ENCODE measurements at regions not wholly inside any gene's neighbourhood (a gene's known extent, or its start where the extent isn't known, plus 50 kb on each side); places are given as distances from the start of the nearest gene placed in this dataset.
"Not testable (repeated sequence)": the region's sequence is repeated elsewhere in the genome, so short reads cannot be mapped to it uniquely, and the experiment has no call there.

GRCh38 chr6:76764057-76764456 is 691.6 kb upstream of the IMPG1 start:
- FAIRE-seq, result no peak

GRCh38 chr6:76752841-76753240 is 680.4 kb upstream of the IMPG1 start:
- no peak for FAIRE-seq

GRCh38 chr6:76745388-76745787 is 672.9 kb upstream of the IMPG1 start:
- FAIRE-seq, result not testable (repeated sequence)

GRCh38 chr6:76744151-76744720 is 671.8 kb upstream of the IMPG1 start:
- FAIRE-seq, result not testable (repeated sequence)

GRCh38 chr6:76742919-76743318 is 670.5 kb upstream of the IMPG1 start:
- no peak for FAIRE-seq

- no peak for FAIRE-seq
Measured at GRCh38 chr6:76719449-76719848, 647.0 kb upstream of the IMPG1 start.

GRCh38 chr6:76708641-76709331 is 636.3 kb upstream of the IMPG1 start:
- FAIRE-seq, result no peak

GRCh38 chr6:76707630-76708029 is 635.2 kb upstream of the IMPG1 start:
- no peak for FAIRE-seq

GRCh38 chr6:76706631-76707030 is 634.2 kb upstream of the IMPG1 start:
- FAIRE-seq, result no peak

- no peak for FAIRE-seq
Measured at GRCh38 chr6:76706086-76706485, 633.6 kb upstream of the IMPG1 start.

- FAIRE-seq, result no peak
Measured at GRCh38 chr6:76703786-76704185, 631.3 kb upstream of the IMPG1 start.

GRCh38 chr6:76703285-76703684 is 630.8 kb upstream of the IMPG1 start:
- FAIRE-seq, result no peak

GRCh38 chr6:76702187-76702586 is 629.7 kb upstream of the IMPG1 start:
- no peak for FAIRE-seq

GRCh38 chr6:76701610-76702009 is 629.1 kb upstream of the IMPG1 start:
- FAIRE-seq, result no peak

- FAIRE-seq, result no peak
Measured at GRCh38 chr6:76697585-76697984, 625.1 kb upstream of the IMPG1 start.

- no peak for FAIRE-seq
Measured at GRCh38 chr6:76694795-76695194, 622.3 kb upstream of the IMPG1 start.

GRCh38 chr6:76684875-76685274 is 612.4 kb upstream of the IMPG1 start:
- FAIRE-seq, result no peak

- no peak for FAIRE-seq
Measured at GRCh38 chr6:76683985-76684384, 611.5 kb upstream of the IMPG1 start.

- FAIRE-seq, result peak; percentile 97
Measured at GRCh38 chr6:76682842-76683241, 610.4 kb upstream of the IMPG1 start.

- no peak for FAIRE-seq
Measured at GRCh38 chr6:76681781-76682180, 609.3 kb upstream of the IMPG1 start.

GRCh38 chr6:76677017-76677416 is 604.6 kb upstream of the IMPG1 start:
- no peak for FAIRE-seq

- FAIRE-seq, result no peak
Measured at GRCh38 chr6:76671751-76672150, 599.3 kb upstream of the IMPG1 start.

- FAIRE-seq, result no peak
Measured at GRCh38 chr6:76644231-76644630, 571.8 kb upstream of the IMPG1 start.

- FAIRE-seq, result no peak
Measured at GRCh38 chr6:76639941-76640340, 567.5 kb upstream of the IMPG1 start.

- no peak for FAIRE-seq
Measured at GRCh38 chr6:76634695-76635094, 562.2 kb upstream of the IMPG1 start.
